ENCODE measurements at regions not wholly inside any gene's neighbourhood (a gene's known extent, or its start where the extent isn't known, plus 50 kb on each side); places are given as distances from the start of the nearest gene placed in this dataset.
"Not testable (repeated sequence)": the region's sequence is repeated elsewhere in the genome, so short reads cannot be mapped to it uniquely, and the experiment has no call there.

DNA sequence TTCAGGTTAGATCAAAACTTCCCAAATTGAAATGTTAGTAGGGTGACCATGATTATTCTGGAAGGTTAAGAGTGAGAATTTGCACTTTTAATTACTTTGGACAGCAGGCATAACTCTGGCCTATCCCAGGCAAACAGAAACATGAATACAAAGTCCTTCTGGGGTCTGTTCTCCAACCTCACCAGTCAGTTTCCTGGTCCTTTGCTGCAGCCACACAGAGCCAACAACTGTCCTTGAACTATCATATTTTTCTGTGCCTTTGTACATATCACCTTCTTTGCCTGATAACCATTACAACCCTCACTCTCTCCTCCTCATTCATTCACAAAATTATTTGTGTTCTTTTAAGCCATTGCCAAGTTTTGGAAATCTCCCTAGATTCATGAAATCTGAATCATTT, 126.0 kb upstream of the GBE1 start:
- DNase-seq = no peak

DNA sequence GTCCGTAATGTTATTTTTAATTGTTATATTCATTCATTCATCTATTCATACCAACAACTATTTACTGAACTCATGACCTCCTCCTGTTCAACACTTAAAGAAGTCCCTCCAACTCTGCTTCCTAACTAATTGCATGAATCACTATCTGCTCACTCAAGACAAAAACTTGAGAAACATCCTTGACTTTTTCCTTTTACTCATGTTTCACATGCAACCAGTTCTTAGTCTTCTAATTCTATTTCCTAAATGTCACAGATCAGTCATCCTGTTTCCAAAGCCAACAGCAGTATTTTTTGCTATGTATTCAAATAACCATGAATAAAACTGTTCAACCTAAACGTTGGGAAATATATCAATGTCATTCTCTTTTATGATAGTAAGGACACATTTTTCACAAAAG, 124.6 kb upstream of the GBE1 start:
- no peak for DNase-seq

DNA sequence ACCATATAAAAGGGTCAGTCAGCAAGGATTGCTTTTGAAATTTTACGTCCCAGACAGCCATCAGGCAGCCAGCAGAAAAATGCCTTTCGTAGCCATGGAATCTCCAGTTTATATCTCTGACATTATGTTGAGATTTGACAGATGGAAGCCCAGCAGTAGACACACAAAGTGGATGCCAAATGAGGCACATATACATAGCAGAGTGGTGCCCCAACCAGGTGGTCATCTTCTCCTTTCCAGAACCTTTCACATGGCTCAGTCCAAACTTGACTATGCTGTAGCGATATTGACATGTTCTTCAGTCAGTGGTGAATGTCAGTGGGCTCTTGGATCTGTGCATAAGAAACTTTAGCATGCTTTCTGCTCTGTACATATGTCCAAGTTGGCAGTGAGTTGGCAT, 123.3 kb upstream of the GBE1 start:
- no peak for DNase-seq

DNA sequence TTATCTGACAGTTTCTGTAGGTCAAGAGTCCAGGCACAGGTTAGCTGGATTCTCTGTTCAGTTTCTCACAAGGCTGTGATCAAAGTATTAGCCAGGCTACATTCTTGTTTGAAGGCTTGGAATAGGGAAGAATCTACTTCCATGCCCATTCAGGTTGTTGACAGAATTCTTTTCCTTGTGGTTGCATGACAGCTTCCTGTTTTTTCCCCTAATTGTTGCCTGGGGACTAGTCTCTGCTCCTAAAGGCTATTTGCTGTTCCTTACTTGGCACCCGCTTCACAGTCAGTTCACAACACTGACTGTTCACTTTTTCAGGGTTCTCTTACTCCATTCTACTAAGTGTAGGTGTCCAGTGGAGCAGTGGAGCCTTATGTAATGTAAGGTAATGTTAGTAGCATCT, 115.4 kb upstream of the GBE1 start:
- no peak for DNase-seq

DNA sequence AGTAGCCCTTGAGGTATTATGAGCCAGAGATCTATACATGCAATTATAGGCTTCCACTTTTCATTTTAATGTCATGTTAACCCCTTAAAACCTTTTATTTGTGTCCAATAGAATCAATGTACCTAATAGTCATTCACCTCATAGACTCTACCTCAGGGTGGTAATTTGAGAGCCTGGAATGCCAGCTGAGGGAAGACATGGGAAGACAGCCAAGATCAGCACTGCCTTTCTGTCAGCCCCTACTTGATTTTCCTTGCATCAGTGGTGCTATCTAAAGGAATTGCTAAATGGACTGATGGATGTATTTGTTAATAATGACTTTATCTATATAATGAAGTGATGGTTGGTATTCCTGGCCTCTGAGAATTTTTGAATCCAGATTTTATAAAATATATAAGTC, 113.3 kb upstream of the GBE1 start:
- no peak for DNase-seq

DNA sequence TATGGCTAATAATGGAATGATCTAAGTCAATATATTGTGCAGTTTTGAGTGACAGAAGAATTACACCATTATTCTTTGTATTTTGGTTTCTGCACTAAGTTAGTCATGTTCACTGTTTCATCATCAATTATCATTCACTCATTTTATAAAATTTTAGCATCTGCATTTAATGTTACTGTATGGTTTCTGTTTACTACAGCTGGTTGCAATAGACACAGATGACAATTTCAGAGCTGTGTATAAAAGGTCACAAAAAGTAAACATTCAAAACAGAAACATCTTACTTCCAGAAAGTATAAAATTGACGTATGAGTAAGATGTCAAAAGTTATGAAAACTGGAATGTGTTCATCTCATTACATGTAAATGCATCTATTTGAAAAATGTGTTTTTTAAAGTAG, 111.1 kb upstream of the GBE1 start:
- no peak for DNase-seq

DNA sequence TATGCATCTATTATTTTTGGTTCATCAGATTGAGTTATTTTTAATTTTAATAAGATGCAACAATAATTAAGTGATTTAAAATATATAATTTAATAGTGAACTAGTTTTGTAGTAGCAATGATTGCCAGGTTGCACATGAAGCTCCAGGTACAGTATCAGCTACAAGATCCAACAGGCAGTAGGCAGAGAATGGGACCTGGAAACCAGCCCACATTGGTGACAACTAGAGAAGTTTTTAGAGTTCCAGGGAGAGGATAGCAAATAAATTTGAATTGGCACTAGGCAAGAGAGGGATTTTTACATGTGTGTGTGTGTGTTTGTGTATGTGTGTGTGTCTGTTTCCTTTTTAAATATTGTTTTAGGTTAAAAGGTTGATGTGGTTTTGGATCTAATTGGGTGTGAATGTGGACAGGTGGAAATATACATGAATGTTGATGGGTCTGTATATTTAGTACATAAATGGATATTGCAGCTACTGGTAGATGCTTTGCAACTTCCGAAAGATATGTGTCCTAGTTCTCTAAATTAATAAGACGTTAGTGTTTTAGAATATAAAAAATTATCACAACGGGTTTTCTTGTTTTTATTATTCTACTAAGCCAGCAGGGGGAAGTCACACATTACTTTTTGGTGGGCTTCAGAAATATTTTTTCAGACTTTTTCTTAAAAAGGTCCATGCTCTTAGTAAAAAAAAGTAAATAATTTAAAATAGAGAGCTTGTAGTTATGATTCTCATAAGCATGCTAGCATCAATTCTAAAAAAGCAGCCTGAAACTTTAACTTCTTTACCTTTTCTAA, 110.1 kb upstream of the GBE1 start:
- no peak for DNase-seq

DNA sequence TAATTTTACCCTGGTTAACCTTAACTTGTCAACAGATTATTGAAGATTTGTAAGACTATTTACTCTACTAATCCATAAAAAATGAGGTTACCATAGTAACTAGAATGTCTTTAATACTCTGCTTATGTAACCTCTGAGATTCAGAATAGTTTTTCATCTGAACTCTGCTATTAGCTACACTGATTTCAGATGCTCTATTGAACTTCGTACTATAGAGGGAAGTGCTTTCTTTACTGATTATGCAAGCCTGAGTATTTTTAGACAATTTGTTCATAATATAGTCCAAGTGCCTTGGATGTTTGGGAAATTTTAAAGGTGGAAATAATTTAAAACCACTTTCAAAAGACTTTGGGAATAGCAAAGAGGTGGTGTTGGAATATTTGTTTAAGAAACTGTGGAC, 107.9 kb upstream of the GBE1 start:
- DNase-seq = no peak

DNA sequence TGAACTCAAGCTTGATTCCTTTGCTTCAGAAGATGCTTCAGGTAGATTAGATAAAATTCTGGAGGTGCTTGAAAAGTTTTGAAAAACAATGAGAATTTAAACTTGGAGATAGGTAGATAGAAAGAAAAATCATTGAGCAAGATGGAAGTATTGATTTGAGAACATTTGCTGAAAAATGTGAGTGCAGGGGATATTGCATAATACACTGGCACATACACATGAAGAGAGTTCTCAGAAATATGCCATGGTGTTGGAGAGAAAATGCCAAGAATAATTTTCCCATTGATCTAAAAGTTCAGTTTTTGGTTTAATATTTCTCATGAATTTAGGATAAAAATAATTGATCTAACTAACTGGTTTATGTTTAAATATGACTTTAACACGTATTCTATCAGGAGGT, 107.2 kb upstream of the GBE1 start:
- no peak for DNase-seq

DNA sequence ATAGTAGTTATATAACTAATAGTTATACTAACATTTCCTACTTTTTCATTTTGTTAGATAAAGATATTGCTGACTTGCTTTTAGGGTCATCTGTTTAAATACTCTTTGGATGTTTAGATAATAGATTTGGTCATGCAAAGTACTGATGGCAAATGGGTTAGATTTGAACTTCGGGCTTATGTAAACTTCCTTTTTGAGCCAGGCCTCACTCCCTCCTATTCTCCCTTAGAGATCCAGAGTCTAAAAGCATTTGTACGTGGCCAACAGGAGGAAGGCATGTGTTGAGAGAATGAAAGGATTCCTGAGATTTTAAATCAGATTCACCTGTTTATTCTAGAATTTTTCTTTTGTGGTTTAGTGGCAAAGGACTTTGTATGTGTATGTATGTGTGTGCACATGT, 106.4 kb upstream of the GBE1 start:
- DNase-seq = no peak

DNA sequence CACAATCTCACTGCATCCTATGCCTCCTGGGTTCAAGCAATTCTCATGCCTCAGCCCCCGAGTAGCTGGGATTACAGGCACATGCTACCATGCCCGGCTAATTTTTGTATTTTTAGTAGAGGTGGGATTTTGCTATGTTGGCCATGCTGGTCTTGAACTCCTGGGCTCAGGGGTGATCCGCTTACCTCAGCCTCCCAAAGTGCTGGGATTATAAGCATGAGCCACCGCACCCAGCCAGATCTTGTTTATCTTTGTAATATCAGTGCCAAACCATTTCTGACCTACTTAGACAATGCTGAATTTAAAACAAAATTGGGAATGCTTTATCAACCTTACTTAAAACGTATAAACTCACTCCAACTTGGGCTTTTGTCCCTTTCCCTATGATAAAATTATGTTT, 103.7 kb upstream of the GBE1 start:
- DNase-seq = not testable (repeated sequence)

DNA sequence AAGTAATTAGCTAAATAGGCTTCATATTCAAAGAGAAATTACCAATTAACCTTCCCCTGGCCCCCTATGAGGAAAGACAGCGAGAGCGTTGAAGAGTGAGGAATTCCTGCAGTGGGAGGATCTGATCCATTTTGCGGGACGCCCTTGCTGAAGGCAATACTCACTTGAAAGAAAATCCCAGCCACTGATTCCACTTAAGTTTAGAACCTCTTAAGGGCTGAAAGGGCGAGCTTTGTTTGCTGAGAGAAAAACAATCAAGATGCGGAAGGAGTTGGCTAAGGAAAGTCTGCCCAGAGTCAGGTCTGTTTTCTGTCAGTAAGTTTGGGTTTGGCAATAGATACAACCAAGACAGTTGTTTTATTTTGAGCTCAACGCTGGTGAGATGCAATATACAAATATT, 102.8 kb upstream of the GBE1 start:
- no peak for DNase-seq

DNA sequence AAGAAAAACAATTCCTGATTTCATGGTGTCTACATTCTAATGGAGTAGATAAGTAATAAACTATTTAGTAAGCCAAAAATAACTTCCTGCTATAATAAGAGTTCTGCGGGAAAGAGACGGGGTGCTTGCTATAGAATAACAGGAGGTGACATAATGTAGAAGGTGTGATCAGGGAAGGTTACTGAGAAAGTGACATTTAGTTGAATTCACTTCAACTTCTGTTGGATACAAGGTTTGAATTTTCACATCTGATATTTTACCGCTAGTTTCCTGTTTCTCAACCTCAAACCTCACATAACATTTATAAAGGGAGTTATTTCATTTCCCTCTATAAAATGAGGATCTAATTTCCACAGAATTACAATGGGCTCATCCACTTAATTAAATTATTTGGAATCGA, 102.3 kb upstream of the GBE1 start:
- DNase-seq = no peak

DNA sequence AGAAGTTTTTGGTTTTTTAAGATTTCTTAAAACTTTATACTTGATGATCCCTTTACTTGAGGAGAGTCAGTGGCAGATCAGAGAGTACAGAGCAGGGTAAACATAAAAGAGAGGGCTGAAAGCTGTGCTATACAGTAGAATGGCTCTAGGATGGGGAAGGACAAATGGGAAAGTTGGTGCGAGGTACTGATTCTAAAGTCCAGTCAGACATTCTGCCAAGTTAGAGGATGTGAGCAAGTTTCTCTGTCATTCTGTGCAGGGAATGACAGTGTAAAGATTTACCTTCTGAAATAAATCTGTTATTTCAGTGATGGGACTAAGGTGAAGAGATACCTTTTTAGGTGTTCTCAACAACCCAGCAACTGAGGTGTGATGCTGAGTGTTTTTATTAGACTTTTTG, 100.1 kb upstream of the GBE1 start:
- DNase-seq = no peak

DNA sequence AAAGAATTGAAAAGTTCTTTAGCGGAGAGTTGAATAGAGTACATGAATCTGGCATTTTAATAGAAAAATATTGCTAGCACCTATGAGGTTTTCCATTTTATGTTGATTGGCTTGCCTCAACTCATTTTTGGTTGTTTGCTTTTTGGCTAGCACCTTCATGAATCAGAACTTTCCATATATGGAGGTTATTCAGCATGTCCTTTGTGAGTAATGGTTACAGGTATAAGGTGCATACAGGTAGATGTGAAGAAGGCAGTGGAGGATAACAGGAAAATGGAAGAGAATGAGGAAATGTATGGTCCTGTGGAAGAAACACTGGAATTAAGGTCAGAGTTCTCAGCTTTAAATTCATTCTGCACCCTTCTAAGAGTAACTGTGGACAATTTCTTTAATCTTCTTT, 98.1 kb upstream of the GBE1 start:
- DNase-seq = no peak

DNA sequence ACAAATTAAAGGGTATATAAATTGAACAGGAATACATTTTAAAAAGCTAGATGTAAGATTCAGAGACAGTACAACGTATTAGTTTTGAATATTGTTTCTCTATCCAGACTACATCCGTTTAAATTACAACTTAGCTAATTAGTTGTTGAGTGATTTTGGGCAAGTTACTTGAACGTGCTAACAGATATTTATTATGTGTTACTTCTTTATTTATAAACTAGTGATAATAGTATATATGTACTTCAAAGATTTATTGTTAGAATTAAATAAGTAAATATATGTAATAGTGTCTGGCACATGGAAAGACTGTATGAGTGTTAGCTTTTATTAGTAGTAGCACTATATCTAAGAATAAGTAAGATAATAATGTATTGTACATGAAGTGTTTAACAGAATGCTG, 92.0 kb upstream of the GBE1 start:
- no peak for DNase-seq

DNA sequence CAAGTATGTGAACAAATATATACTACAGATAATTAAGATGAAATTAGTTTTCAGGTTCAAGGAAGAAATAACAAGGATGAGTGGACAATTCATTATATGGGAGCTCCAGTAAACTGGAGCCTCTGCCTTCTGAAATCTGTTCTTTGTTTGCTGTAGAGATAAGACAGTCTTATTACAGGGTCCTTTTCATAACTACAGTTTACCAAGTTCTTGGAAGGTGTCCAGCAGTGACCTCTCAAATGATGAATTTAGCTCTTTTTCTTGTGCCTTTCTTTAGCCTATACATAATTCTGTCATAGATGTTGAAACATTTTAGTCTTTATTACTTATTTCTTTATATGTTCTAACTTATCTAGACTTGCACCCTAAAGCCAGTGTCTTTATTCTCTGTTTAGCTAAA, 89.7 kb upstream of the GBE1 start:
- no peak for DNase-seq

DNA sequence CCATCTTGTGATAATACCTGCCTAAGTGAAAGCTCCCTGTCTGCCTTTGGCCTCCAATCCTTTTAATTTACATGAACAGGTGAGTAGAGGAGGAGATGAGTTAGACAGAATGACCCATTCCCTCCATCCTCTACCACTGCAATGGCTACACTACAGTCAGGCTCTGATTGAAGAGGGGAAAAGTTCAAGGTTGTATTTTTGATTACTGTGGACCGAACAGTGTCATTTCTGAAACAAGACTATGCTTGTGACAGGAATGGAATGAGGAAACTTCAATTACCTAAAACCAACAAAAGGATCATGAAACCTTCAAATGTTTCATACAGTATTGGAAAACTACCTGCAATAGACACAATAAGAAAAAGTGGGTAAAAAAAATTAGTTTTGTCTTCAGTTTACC, 85.5 kb upstream of the GBE1 start:
- no peak for DNase-seq

DNA sequence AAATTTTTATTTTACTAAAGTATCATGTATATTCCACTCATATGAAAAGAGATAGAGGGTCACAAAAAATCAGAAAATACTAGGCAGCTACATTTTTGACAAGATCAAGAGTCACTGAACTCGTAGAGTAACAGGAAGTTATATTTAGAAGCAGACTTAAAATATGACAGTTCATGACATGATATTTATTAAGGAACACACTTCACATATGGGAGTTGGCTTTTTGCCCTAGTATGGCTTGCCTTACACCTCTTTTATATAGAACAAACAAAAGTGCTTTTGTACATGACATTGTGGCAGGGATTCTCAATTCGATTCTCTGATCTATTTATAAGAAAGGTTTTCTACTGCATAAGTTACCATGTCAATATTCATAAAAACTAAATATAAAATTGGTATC, 80.1 kb upstream of the GBE1 start:
- DNase-seq = no peak

DNA sequence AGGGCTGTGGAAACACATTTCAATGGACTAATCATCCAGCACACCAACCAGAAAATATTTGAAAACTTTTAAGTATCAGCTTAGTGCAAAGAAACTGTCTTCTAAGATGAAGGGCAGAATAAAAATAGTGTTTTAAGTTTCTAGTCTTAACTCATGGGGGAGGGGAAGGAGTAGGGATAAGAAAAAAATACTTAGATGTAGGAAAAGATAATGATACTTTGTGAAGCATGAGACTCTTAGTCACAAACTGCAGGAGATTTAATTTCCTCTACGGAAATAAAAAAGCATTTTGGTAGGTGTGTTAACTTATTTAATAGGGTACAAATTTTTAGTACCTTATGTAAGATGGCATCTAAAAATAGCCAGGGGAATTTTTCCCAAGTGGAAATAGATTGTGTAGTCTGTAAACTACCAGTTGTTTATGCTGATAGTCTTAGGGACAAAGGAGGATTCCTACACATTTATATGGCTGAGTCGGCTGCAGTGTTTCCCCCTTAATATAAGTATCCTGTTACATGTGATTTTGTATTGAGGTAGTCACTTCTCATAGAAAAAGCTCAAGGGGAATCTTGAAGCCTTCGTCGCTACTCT, 78.2 kb upstream of the GBE1 start:
- no peak for DNase-seq

DNA sequence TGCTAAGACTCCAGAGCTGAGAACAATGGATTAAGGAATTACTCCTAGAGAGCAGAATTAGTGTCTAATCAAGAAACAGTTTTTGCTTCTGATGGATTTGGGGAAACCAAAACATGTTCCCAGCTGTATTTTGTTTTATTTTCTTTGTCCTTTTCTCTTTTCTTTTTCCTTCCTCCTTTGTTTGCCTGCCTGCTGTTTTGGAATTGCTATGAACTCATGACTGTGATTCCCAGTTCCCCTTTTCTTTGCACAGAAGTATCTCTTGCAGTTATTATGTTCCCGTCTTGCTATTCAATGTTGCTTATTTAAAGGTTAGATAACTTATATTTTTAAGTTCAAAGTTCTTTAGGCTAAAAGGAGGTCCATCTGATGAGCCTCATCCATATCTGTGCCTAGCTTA, 77.0 kb upstream of the GBE1 start:
- DNase-seq = no peak

DNA sequence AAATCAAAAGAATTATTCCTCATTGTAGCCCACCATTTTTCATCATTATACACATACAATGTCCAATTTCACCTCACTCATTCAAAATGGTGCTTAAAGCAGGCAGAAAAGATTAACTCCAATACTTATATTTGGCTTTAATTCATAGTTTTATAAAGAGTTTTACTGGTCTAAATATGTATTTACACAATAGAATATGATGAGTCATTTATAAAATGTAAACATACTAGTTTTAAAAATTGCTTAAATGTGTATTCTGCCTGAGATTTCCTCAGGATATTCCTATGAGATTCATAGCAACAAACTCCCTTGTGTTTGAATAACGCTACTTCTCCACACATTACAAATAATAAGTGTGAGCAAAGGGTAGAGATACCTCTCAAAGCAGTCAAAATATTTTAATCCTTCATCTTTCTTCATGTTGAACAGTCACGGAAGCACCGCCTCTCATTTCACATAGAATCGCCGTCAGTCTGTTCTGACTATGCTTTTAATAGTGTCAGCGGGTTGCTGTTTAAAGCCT, 75.7 kb upstream of the GBE1 start:
- DNase-seq = no peak

DNA sequence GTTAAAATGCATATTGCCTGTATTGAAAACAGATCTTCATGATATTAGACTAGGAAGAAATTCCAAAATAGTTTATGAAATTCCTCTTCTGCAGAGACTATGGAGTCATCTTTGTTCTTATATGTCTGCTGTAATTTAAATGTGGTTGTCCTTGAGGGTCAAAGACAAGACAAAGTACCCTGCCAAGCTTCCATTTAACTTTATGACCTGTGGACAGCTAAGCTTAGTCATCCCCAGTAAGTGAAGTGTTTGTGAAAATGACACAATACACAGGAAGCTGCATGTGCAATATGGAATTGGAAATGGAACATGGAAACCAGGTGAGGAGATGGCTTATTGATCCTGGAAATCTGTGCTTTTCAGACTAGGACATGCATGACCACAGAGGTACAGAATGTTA, 68.5 kb upstream of the GBE1 start:
- no peak for DNase-seq

DNA sequence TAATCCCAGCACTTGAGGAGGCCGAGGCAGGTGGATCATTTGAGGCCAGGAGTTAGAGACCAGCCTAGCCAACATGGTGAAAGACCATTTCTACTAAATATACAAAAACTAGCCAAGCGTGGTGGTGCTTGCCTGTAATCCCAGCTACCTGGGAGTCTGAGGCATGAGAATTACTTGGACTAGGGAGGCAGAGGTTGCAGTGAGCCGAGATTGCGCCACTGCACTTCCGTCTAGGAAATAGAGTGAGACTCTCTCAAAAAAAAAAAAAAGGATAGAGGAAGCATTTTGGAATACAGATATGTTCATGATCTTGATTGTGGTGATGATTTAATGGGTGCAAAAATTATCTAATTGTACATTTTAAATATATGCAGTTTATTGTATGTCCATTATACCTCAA, 67.8 kb upstream of the GBE1 start:
- DNase-seq = not testable (repeated sequence)

DNA sequence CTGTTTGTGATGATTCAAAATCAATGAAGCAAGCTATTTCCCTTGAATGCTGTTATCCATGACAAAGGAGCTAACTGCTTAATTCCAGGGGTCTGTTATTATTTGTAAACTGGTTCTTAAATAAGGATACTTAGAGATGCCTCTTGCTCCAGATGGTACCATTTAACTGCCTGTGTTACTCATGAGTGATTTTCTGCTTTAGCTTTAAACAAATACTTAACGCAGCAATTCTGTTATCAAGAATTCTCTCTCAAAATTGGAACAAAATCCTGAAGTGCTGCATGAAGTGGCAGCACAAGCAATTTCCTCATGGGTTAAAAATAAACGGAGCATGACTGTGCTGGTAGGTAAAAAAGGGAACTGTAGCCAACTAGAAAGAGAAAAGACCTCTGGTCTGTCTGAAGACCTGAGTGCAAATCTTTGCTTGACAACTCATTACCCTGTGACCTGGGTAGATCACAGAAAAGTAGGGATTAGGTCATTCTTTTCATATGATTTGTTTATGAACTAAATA, 62.5 kb upstream of the GBE1 start:
- peak in 1 of 2 donors; percentile 4 for DNase-seq

Measured in CD4-positive, alpha-beta T cell treated with Interferon alpha-2 for 1 hour (primary cell).